ENCODE measurements at regions not wholly inside any gene's neighbourhood (a gene's known extent, or its start where the extent isn't known, plus 50 kb on each side); places are given as distances from the start of the nearest gene placed in this dataset.

DNA sequence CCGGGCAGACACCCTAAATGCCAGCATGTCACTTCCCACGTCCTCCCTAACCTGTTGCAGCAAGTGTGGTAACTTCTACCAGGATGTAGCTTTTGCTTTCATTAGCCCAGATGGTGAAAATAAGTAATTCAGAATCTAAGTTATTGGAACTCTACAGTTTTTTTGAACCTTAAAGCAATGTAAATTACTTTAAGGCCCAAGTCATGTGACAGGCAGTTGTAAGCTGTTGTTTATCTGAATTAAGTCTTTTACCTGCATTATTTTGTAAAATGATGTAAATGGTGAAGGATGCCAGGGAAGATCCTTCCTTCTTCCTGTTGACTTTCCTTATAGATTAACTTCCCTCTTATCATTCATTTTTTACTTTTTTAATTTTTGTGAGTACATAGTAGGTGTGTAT, 670.2 kb downstream of the SEMA5A start:
- H3K27me3 ChIP-seq = no peaks in the 10 kb centered on the region
- peaks cover 0 to 18% (median 0%) of the 10 kb centered on the region in 11 donors for H3K9me3 ChIP-seq
- DNase-seq = no peak
- no peaks in the 10 kb centered on the region for H3K4me1 ChIP-seq
- H3K4me3 ChIP-seq = no peak overlapping the region
- no peak overlapping the region for H3K27ac ChIP-seq
- no peak for ATAC-seq
- TF ChIP-seq CTCF (IDR thresholded peaks at IDR 0.05) = no peak
- no peaks in the 10 kb centered on the region for H3K36me3 ChIP-seq
- WGBS, 2 donors = 50 to 56% methylated on average over 2 of the region's 2 CpGs
- intact Hi-C loops (cut with DNase I) = no loop called here

DNA sequence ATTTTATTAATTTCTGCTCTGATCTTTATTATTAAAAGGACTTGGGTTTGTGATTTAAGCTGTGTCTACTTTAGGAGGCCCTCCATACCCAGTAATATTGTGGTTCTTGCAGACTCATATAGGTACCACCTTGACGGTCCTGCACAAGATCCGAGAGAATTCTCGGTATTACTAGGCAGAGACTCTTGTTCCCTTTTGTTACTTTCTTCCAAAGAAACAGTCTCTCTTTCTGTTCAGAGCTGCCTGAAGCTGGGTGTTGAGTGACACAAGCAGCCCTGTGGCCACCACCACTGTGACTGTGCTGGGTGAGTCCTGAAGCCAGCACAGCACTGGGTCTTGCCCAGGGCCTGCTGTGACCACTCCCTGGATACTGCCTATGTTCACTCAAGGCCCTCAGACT, 666.6 kb downstream of the SEMA5A start:
- Histone ChIP-seq H3K36me3 (no peaks in the 10 kb centered on the region), H3K27me3 (no peaks in the 10 kb centered on the region), H3K9me3 (peaks cover 0 to 18% (median 0%) of the 10 kb centered on the region in 11 donors), H3K27ac (no peak overlapping the region), H3K4me1 (no peaks in the 10 kb centered on the region), H3K4me3 (no peak overlapping the region)
- no peak for TF ChIP-seq CTCF (IDR thresholded peaks at IDR 0.05)
- DNase-seq = no peak
- no peak for ATAC-seq
- 96 to 98% methylated on average over 3 of the region's 3 CpGs for WGBS, 2 donors
- intact Hi-C loops (cut with DNase I) = no loop called here

DNA sequence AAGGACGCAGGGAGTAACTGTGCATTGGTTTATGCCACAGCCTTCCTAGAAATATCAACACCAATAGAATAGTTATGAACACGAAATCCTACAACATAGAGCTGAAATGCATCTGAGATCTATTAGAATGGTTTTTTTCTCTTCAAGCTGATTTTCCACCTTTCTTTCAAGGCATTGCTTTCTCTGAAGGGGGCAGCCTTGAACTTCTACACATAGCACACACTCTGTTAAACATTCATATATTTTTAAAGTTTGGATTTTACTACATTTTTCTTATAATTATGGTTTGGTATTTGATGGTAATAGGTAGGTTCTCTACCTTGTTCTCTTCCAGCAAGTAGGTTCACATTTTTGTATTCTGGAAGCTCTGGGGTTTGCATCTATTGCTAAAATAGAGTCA, 661.8 kb downstream of the SEMA5A start:
- Histone ChIP-seq H3K27me3 (no peaks in the 10 kb centered on the region), H3K4me1 (no peaks in the 10 kb centered on the region), H3K27ac (no peak overlapping the region), H3K9me3 (peaks cover 0 to 19% (median 10%) of the 10 kb centered on the region in 11 donors), H3K36me3 (no peaks in the 10 kb centered on the region), H3K4me3 (no peak overlapping the region)
- DNase-seq (no peak), ATAC-seq (no peak)
- intact Hi-C loops (cut with DNase I) = no loop called here
- TF ChIP-seq CTCF (IDR thresholded peaks at IDR 0.05) = no peak
- WGBS, 2 donors = 68% methylated on average over 2 of the region's 2 CpGs

- DNase-seq (no peak), ATAC-seq (no peak)
- 89 to 92% methylated on average over 3 of the region's 3 CpGs for WGBS, 2 donors
- H3K4me3 ChIP-seq = no peak overlapping the region
- no peaks in the 10 kb centered on the region for H3K27me3 ChIP-seq
- no peaks in the 10 kb centered on the region for H3K4me1 ChIP-seq
- intact Hi-C loops (cut with DNase I) = no loop called here
- no peaks in the 10 kb centered on the region for H3K9me3 ChIP-seq
- TF ChIP-seq CTCF (IDR thresholded peaks at IDR 0.05) = no peak
- no peak overlapping the region for H3K27ac ChIP-seq
- no peaks in the 10 kb centered on the region for H3K36me3 ChIP-seq
These were observed 652.9 kb downstream of the SEMA5A start for GRCh38 chr5:8892926-8893325.

DNA sequence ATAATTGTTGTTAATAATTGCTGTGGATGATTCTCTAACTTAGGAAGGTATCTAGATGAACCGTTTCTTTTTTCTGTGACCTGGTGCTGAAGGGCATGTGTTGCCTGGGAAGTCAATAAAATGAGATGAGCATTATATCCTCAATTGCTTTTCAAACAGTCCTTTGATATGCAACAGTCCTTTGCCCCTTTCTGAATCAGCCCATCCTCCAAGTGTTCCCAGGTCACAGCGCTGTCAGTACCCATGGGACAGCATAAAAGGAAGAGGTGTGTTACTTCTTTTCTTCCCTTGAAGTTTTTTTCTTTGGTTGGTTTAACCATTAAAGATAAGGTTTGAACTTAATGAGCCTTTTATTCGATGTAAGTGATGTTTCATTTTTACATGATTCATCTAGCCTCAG, 651.8 kb downstream of the SEMA5A start:
- ATAC-seq = no peak
- TF ChIP-seq CTCF (IDR thresholded peaks at IDR 0.05) = no peak
- H3K36me3 ChIP-seq = no peaks in the 10 kb centered on the region

More for the DNA sequence above, 651.8 kb downstream of the SEMA5A start:
- intact Hi-C loops (cut with DNase I) = no loop called here
- no peaks in the 10 kb centered on the region for H3K9me3 ChIP-seq
- no peaks in the 10 kb centered on the region for H3K27me3 ChIP-seq
- DNase-seq = no peak
- H3K4me3 ChIP-seq = no peak overlapping the region
- no peak overlapping the region for H3K27ac ChIP-seq
- WGBS, 2 donors = 67 to 78% methylated on average over 3 of the region's 3 CpGs
- no peaks in the 10 kb centered on the region for H3K4me1 ChIP-seq

Data from heart right ventricle (tissue), 16 donors.